Pulmonary artery endothelial cell (primary cell): ENCODE measurements at regions not wholly inside any gene's neighbourhood (a gene's known extent, or its start where the extent isn't known, plus 50 kb on each side); places are given as distances from the start of the nearest gene placed in this dataset.
"Not testable (repeated sequence)": the region's sequence is repeated elsewhere in the genome, so short reads cannot be mapped to it uniquely, and the experiment has no call there.

Experiments
- DNase-seq: peaks from one replicate; pipeline ENCODE4 v3.0.0-alpha.2; 2011; ENCODE audit warnings: low read depth, low spot score

GRCh38 chr22:25393121-25393805, 171.2 kb upstream of the GRK3 start:
- DNase-seq, result no peak

GRCh38 chr22:25395468-25395867, 169.0 kb upstream of the GRK3 start:
- DNase-seq, result no peak

- no peak for DNase-seq
Measured at GRCh38 chr22:25395915-25396314, 168.6 kb upstream of the GRK3 start.

- no peak for DNase-seq
Measured at GRCh38 chr22:25396615-25397200, 167.8 kb upstream of the GRK3 start.

- DNase-seq, result no peak
Measured at GRCh38 chr22:25397616-25398015, 166.9 kb upstream of the GRK3 start.

GRCh38 chr22:25398591-25399062, 165.8 kb upstream of the GRK3 start:
- not testable (repeated sequence) for DNase-seq

- DNase-seq, result no peak
Measured at GRCh38 chr22:25399649-25400151, 164.8 kb upstream of the GRK3 start.

GRCh38 chr22:25402160-25402500, 162.3 kb upstream of the GRK3 start:
- DNase-seq, result no peak

GRCh38 chr22:25402501-25403283, 161.8 kb upstream of the GRK3 start:
- DNase-seq, result no peak

- DNase-seq, result no peak
Measured at GRCh38 chr22:25403284-25403810, 161.1 kb upstream of the GRK3 start.

- DNase-seq, result no peak
Measured at GRCh38 chr22:25403811-25404471, 160.5 kb upstream of the GRK3 start.

GRCh38 chr22:25404556-25404927, 159.9 kb upstream of the GRK3 start:
- no peak for DNase-seq

- no peak for DNase-seq
Measured at GRCh38 chr22:25404928-25405816, 159.3 kb upstream of the GRK3 start.

- no peak for DNase-seq
Measured at GRCh38 chr22:25405841-25406509, 158.5 kb upstream of the GRK3 start.

GRCh38 chr22:25406510-25407210, 157.8 kb upstream of the GRK3 start:
- DNase-seq, result no peak

GRCh38 chr22:25407226-25407858, 157.1 kb upstream of the GRK3 start:
- no peak for DNase-seq

- DNase-seq, result no peak
Measured at GRCh38 chr22:25407859-25408229, 156.6 kb upstream of the GRK3 start.

GRCh38 chr22:25409240-25409639, 155.2 kb upstream of the GRK3 start:
- no peak for DNase-seq

- DNase-seq, result no peak
Measured at GRCh38 chr22:25410849-25411248, 153.6 kb upstream of the GRK3 start.
